ENCODE measurements at regions not wholly inside any gene's neighbourhood (a gene's known extent, or its start where the extent isn't known, plus 50 kb on each side); places are given as distances from the start of the nearest gene placed in this dataset.
A peak's percentile ranks its signal among the peaks of the same experiment; 100 is the strongest.

DNA sequence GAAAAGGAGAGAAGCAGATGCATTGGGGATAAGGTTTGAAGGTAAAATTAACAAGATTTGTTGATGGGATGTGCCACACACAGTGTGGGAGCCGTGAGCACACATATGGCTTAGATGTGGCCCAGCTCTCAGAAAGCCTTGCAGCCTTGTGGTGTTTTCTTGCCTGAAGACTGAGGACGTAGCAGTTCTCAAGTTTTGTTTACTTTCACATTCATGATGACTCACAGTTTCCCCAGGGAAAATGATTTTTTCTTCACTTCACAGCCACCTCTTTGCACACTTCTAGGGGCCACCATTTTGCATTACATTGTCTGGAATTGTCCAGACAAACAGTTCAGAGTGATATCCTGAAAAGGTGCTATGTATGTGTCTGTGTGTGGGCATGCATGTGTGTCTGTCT is 126.2 kb downstream of the BASP1 start:
- H3K4me3 ChIP-seq (ENCODE audit: low read length in 3 of 3), result no peak overlapping the region
- H3K9ac ChIP-seq (ENCODE audit: low read depth in 1 of 3, low read length in 3 of 3), result no peak overlapping the region
- H3K4me1 ChIP-seq (ENCODE audit: control insufficient read depth in 3 of 3, insufficient read depth in 3 of 3, low read length in 3 of 3), result no peaks in the 10 kb centered on the region

DNA sequence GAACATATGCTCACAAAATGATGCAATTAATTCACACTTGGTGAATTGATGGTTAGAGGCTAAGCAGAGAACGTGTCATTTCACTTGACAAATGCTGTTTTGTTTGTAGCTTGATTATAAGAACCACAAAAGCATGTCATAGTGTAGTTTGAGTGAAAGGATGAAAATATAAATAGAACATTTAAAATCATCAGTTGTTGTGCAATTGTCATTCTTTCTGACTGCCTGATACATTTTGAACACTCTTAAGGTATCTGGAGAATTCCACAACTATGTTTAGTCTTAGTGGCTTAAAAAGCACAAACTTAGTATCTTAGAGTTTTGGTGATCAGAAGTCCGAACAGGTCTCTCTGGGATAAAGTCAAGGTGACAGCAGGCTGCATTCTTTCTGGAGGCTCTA is 129.4 kb downstream of the BASP1 start:
- H3K27me3 ChIP-seq (ENCODE audit: control insufficient read depth in 3 of 3, insufficient read depth in 3 of 3, low read length in 3 of 3), result no peaks in the 10 kb centered on the region
- H3K9me3 ChIP-seq (ENCODE audit: control insufficient read depth in 3 of 3, low read length in 3 of 3), result no peaks in the 10 kb centered on the region
- no peaks in the 10 kb centered on the region for H3K36me3 ChIP-seq (ENCODE audit: control insufficient read depth in 3 of 3, insufficient read depth in 3 of 3, low read length in 3 of 3)
- no peak overlapping the region for H3K9ac ChIP-seq (ENCODE audit: low read depth in 1 of 3, low read length in 3 of 3)
- no peaks in the 10 kb centered on the region for H3K4me1 ChIP-seq (ENCODE audit: control insufficient read depth in 3 of 3, insufficient read depth in 3 of 3, low read length in 3 of 3)
- H3K4me3 ChIP-seq (ENCODE audit: low read length in 3 of 3), result no peak overlapping the region
- no peak overlapping the region for H3K27ac ChIP-seq (ENCODE audit: low read depth, low read length)

More for the DNA sequence above, 126.2 kb downstream of the BASP1 start:
- H3K27ac ChIP-seq (ENCODE audit: low read depth, low read length), result no peak overlapping the region
- no peaks in the 10 kb centered on the region for H3K27me3 ChIP-seq (ENCODE audit: control insufficient read depth in 3 of 3, insufficient read depth in 3 of 3, low read length in 3 of 3)
- H3K36me3 ChIP-seq (ENCODE audit: control insufficient read depth in 3 of 3, insufficient read depth in 3 of 3, low read length in 3 of 3), result no peaks in the 10 kb centered on the region
- no peaks in the 10 kb centered on the region for H3K9me3 ChIP-seq (ENCODE audit: control insufficient read depth in 3 of 3, low read length in 3 of 3)

DNA sequence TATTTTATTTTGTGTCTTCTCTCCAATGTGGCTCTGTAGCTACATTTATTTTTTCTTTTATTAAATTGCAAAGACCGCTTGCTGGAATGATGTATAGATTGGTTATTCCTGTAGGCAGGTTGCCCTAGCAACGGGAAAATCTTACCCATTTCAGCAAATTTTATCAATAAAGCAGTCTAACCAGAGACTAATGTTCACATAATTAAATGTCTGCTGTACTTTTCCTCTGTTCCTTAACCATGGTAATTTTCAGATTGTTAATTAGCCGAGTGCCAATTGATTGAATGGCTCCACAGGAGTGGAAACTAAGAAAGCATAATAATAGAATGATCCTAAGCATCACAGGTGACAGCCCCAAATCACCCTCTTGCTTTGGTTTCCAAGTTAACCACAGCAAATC is 134.8 kb downstream of the BASP1 start:
- no peaks in the 10 kb centered on the region for H3K36me3 ChIP-seq (ENCODE audit: control insufficient read depth in 3 of 3, insufficient read depth in 3 of 3, low read length in 3 of 3)
- no peaks in the 10 kb centered on the region for H3K27me3 ChIP-seq (ENCODE audit: control insufficient read depth in 3 of 3, insufficient read depth in 3 of 3, low read length in 3 of 3)
- H3K4me3 ChIP-seq (ENCODE audit: low read length in 3 of 3), result no peak overlapping the region
- no peak overlapping the region for H3K9ac ChIP-seq (ENCODE audit: low read depth in 1 of 3, low read length in 3 of 3)
- H3K27ac ChIP-seq (ENCODE audit: low read depth, low read length), result no peak overlapping the region
- H3K9me3 ChIP-seq (ENCODE audit: control insufficient read depth in 3 of 3, low read length in 3 of 3), result no peaks in the 10 kb centered on the region
- no peaks in the 10 kb centered on the region for H3K4me1 ChIP-seq (ENCODE audit: control insufficient read depth in 3 of 3, insufficient read depth in 3 of 3, low read length in 3 of 3)

DNA sequence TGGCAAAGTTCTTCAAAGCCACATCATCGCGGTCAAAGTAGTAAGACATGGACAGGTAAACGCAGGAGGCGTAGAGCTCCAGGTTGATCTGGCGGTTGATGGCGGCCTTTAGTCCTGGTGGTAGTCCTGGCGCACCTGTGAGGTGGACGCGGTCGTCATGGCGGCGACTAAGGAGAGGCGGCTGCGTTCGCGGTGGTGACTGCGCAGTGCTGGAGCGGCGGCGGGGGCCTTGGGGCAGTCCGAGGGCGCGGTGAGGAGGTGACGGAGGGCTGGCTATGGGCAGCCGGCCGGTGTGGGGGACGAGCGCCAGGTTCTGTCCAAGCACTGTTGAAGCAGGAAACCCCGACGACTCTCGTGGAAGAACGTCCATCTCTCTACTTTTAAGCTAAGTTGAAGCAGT is 136.8 kb downstream of the BASP1 start:
- Histone ChIP-seq H3K27me3 (ENCODE audit: control insufficient read depth in 3 of 3, insufficient read depth in 3 of 3, low read length in 3 of 3) (no peaks in the 10 kb centered on the region), H3K9me3 (ENCODE audit: control insufficient read depth in 3 of 3, low read length in 3 of 3) (no peaks in the 10 kb centered on the region), H3K4me3 (ENCODE audit: low read length in 3 of 3) (no peak overlapping the region), H3K4me1 (ENCODE audit: control insufficient read depth in 3 of 3, insufficient read depth in 3 of 3, low read length in 3 of 3) (no peaks in the 10 kb centered on the region), H3K36me3 (ENCODE audit: control insufficient read depth in 3 of 3, insufficient read depth in 3 of 3, low read length in 3 of 3) (no peaks in the 10 kb centered on the region), H3K27ac (ENCODE audit: low read depth, low read length) (no peak overlapping the region), H3K9ac (ENCODE audit: low read depth in 1 of 3, low read length in 3 of 3) (no peak overlapping the region)

DNA sequence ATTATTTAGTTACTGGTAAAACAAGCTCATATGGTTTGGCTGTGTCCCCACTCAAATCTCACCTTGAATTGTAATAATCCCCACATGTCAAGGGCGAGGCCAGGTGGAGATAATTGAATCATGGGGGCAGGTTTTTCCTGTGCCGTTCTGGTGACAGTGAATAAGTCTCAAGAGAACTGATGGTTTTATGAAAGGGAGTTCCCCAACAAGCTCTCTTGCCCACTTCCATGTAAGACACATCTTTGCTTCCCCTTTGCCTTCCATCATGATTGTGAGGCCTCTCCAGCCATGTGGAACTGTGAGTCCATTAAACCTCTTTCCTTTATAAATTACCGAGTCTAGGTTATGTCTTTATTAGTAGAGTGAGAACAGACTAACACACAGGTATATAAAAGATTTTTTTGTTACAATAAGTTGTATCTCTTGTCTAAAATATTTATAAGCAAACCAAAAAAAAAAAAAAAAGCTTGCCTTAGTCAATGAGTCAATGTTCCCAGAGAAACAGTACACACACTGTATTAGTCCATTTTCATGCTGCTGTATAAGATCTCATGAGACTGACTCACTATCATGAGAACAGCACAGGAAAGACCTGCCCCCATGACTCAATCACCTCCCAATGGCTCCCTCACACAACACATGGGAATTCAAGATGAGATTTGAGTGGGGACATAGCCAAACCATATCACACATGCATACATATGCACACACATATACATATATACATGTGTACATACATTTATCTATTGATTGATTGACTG is 138.3 kb downstream of the BASP1 start:
- Histone ChIP-seq H3K27ac (ENCODE audit: low read depth, low read length) (no peak overlapping the region), H3K9me3 (ENCODE audit: control insufficient read depth in 3 of 3, low read length in 3 of 3) (no peaks in the 10 kb centered on the region), H3K36me3 (ENCODE audit: control insufficient read depth in 3 of 3, insufficient read depth in 3 of 3, low read length in 3 of 3) (no peaks in the 10 kb centered on the region), H3K4me1 (ENCODE audit: control insufficient read depth in 3 of 3, insufficient read depth in 3 of 3, low read length in 3 of 3) (no peaks in the 10 kb centered on the region), H3K9ac (ENCODE audit: low read depth in 1 of 3, low read length in 3 of 3) (no peak overlapping the region), H3K4me3 (ENCODE audit: low read length in 3 of 3) (no peak overlapping the region), H3K27me3 (ENCODE audit: control insufficient read depth in 3 of 3, insufficient read depth in 3 of 3, low read length in 3 of 3) (no peaks in the 10 kb centered on the region)

DNA sequence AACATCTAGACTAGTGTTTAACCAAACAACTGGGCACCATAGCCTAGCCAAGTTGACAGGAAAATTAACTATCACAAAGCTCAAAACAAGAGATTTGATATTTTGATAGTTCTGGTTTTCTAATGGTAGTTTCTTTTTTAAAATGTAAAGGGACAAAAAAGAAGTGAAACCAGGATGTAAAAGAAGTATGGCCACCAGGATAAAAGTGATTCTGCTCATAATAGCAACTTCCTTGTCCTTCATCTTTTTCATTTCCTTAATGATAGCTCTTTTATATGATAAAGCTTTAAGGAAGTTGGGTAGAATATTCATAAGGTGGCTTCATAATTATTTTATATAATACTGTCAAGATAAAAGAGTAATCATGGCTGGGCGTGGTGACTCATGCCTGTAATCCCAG is 139.1 kb downstream of the BASP1 start:
- Histone ChIP-seq H3K4me3 (ENCODE audit: low read length in 3 of 3) (no peak overlapping the region), H3K4me1 (ENCODE audit: control insufficient read depth in 3 of 3, insufficient read depth in 3 of 3, low read length in 3 of 3) (no peaks in the 10 kb centered on the region), H3K36me3 (ENCODE audit: control insufficient read depth in 3 of 3, insufficient read depth in 3 of 3, low read length in 3 of 3) (no peaks in the 10 kb centered on the region), H3K9me3 (ENCODE audit: control insufficient read depth in 3 of 3, low read length in 3 of 3) (no peaks in the 10 kb centered on the region), H3K27me3 (ENCODE audit: control insufficient read depth in 3 of 3, insufficient read depth in 3 of 3, low read length in 3 of 3) (no peaks in the 10 kb centered on the region), H3K9ac (ENCODE audit: low read depth in 1 of 3, low read length in 3 of 3) (no peak overlapping the region), H3K27ac (ENCODE audit: low read depth, low read length) (no peak overlapping the region)

DNA sequence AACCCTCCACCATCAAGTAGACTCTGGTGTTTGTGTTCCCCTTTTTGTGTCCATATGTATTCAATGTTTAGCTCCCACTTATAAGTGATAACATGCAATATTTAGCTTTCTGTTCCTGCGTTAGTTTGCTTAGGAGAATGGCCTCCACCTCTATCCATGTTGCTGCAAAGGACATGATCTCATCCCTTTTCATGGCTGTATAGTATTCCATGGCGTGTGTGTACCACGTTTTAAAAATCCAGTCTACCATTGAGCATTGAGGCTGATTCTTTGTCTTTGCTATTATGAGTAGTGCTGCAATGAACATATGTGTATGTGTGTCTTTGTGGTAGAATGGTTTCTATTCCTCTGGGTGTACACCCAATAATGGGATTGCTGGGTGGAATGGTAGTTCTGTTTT is 140.1 kb downstream of the BASP1 start:
- no peaks in the 10 kb centered on the region for H3K27me3 ChIP-seq (ENCODE audit: control insufficient read depth in 3 of 3, insufficient read depth in 3 of 3, low read length in 3 of 3)
- no peaks in the 10 kb centered on the region for H3K4me1 ChIP-seq (ENCODE audit: control insufficient read depth in 3 of 3, insufficient read depth in 3 of 3, low read length in 3 of 3)
- no peaks in the 10 kb centered on the region for H3K36me3 ChIP-seq (ENCODE audit: control insufficient read depth in 3 of 3, insufficient read depth in 3 of 3, low read length in 3 of 3)
- no peak overlapping the region for H3K9ac ChIP-seq (ENCODE audit: low read depth in 1 of 3, low read length in 3 of 3)
- no peak overlapping the region for H3K4me3 ChIP-seq (ENCODE audit: low read length in 3 of 3)
- no peak overlapping the region for H3K27ac ChIP-seq (ENCODE audit: low read depth, low read length)
- no peaks in the 10 kb centered on the region for H3K9me3 ChIP-seq (ENCODE audit: control insufficient read depth in 3 of 3, low read length in 3 of 3)

DNA sequence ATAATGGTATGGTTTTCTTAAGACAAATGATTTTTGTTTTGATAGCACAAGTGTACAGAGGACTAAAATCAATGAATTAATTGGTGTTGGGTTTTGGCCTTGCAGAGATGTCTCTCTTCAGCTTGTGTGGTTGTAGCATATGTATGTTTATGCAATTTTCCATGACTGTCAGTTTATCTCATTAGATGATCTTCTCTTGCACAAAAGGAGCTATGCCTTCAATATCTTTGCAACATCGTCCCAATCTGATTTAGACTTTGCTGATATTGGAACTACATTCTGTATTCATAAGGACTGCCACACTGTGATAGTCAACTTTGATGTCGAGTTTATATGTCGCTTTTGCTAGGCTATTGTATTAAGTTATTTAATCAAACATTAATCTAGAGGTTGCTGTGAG is 140.0 kb upstream of the TAF11L2 start:
- no peak overlapping the region for H3K4me3 ChIP-seq (ENCODE audit: low read length in 3 of 3)
- no peaks in the 10 kb centered on the region for H3K27me3 ChIP-seq (ENCODE audit: control insufficient read depth in 3 of 3, insufficient read depth in 3 of 3, low read length in 3 of 3)
- no peak overlapping the region for H3K9ac ChIP-seq (ENCODE audit: low read depth in 1 of 3, low read length in 3 of 3)
- no peak overlapping the region for H3K27ac ChIP-seq (ENCODE audit: low read depth, low read length)
- no peaks in the 10 kb centered on the region for H3K36me3 ChIP-seq (ENCODE audit: control insufficient read depth in 3 of 3, insufficient read depth in 3 of 3, low read length in 3 of 3)
- no peaks in the 10 kb centered on the region for H3K4me1 ChIP-seq (ENCODE audit: control insufficient read depth in 3 of 3, insufficient read depth in 3 of 3, low read length in 3 of 3)
- no peaks in the 10 kb centered on the region for H3K9me3 ChIP-seq (ENCODE audit: control insufficient read depth in 3 of 3, low read length in 3 of 3)

DNA sequence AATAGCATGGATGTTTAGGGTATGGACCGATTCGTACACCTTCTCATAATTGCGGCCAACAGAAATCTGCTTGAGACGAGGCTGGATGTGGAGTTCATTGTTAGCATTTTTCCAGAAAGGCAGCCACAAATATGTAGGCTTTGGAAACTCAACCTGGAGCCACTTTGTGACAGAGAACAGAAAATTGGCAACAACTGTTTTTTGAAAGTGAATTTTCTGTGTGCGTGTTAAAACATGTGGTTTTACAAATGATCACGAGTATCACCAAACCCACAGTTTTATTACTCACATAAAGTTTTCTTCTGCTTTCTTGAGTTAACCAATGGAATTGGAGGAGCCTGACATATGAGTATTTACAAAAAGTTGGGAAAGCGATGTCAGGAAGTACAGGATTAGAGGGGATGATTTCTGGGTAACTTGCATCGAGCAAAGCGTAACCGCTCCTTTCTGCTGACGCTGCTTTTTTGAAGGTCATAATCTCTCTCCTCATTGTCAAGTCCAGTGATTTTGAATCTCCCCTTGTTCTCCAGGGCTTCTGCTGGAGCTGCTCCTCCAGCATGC is 138.5 kb upstream of the TAF11L2 start:
- Histone ChIP-seq H3K4me1 (ENCODE audit: control insufficient read depth in 3 of 3, insufficient read depth in 3 of 3, low read length in 3 of 3) (no peaks in the 10 kb centered on the region), H3K4me3 (ENCODE audit: low read length in 3 of 3) (no peak overlapping the region)

DNA sequence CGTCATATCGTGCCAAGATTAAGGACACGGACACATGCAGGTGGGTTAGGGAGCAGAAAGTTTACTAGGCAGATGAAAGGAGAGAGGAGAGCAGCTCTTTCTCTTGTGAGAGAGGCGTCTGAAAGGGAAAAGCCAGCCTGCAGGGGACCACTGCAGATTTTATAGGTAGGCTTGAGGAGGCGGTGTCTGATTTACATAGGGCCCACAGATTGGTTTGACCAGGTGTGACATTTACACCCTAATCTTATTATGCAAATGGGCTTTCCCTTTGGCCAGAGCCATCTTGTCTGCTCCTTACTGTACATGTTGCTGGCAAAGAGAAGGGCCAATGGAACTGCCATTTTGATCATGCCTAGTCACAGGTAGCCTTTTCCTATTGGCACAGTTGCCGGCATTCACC is 137.2 kb upstream of the TAF11L2 start:
- Histone ChIP-seq H3K27ac (ENCODE audit: low read depth, low read length) (no peak overlapping the region), H3K36me3 (ENCODE audit: control insufficient read depth in 3 of 3, insufficient read depth in 3 of 3, low read length in 3 of 3) (no peaks in the 10 kb centered on the region), H3K4me3 (ENCODE audit: low read length in 3 of 3) (no peak overlapping the region)

More for the DNA sequence above, 138.5 kb upstream of the TAF11L2 start:
- peak overlapping the region; percentile 47 for H3K27ac ChIP-seq (ENCODE audit: low read depth, low read length)
- H3K27me3 ChIP-seq (ENCODE audit: control insufficient read depth in 3 of 3, insufficient read depth in 3 of 3, low read length in 3 of 3), result no peaks in the 10 kb centered on the region
- no peak overlapping the region for H3K9ac ChIP-seq (ENCODE audit: low read depth in 1 of 3, low read length in 3 of 3)
- no peaks in the 10 kb centered on the region for H3K36me3 ChIP-seq (ENCODE audit: control insufficient read depth in 3 of 3, insufficient read depth in 3 of 3, low read length in 3 of 3)
- H3K9me3 ChIP-seq (ENCODE audit: control insufficient read depth in 3 of 3, low read length in 3 of 3), result no peaks in the 10 kb centered on the region

More for the DNA sequence above, 137.2 kb upstream of the TAF11L2 start:
- no peaks in the 10 kb centered on the region for H3K9me3 ChIP-seq (ENCODE audit: control insufficient read depth in 3 of 3, low read length in 3 of 3)
- no peaks in the 10 kb centered on the region for H3K27me3 ChIP-seq (ENCODE audit: control insufficient read depth in 3 of 3, insufficient read depth in 3 of 3, low read length in 3 of 3)
- H3K4me1 ChIP-seq (ENCODE audit: control insufficient read depth in 3 of 3, insufficient read depth in 3 of 3, low read length in 3 of 3), result no peaks in the 10 kb centered on the region
- no peak overlapping the region for H3K9ac ChIP-seq (ENCODE audit: low read depth in 1 of 3, low read length in 3 of 3)

Measured in skeletal muscle tissue (tissue), 3 donors.